Prostate gland (tissue), 2 donors: ENCODE measurements at regions not wholly inside any gene's neighbourhood (a gene's known extent, or its start where the extent isn't known, plus 50 kb on each side); places are given as distances from the start of the nearest gene placed in this dataset.

Experiments used
- DNase-seq: peaks from one replicate; pipeline ENCODE4 v3.0.0-alpha.2; 2019; ENCODE audit warnings: low spot score
- H3K27ac ChIP-seq, 2 donors: fragments of 200-600 bp; sonication (generic); 2 replicates each; pipeline ENCODE4 v1.5.1; 2017 to 2019
- H3K27me3 ChIP-seq: fragments of 200-600 bp; sonication (generic); replicated peaks from 2 replicates; pipeline ENCODE4 v1.5.1; 2019; ENCODE audit not compliant: insufficient read depth
- H3K36me3 ChIP-seq, 2 donors: fragments of 200-600 bp; sonication (generic); 1 replicate in 1 of 2; 2 replicates in 1 of 2; pipeline versions ENCODE4 v1.5.1 to v1.8.1; 2017 to 2019
- H3K4me1 ChIP-seq: fragments of 200-600 bp; sonication (generic); replicated peaks from 2 replicates; pipeline ENCODE4 v1.5.1; 2019
- H3K4me3 ChIP-seq, 2 donors: fragments of 200-600 bp; sonication (generic); 2 replicates each; pipeline ENCODE4 v1.5.1; 2017 to 2019
- H3K9me3 ChIP-seq: fragments of 200-600 bp; sonication (generic); 2 replicates; pipeline ENCODE4 v1.5.1; 2017
- CTCF ChIP-seq, 4 experiments: fragments of 200-600 bp in 2 of 4; fragments of 450-650 bp in 2 of 4; sonication (generic) in 2 of 4; IDR thresholded peaks; 1 replicate in 3 of 4; 2 replicates in 1 of 4; pipeline ENCODE4 v1.5.1; 2016 to 2019; ENCODE audit warnings: antibody characterized with exemption in 4 of 4, mild to moderate bottlenecking in 2 of 4, moderate library complexity in 2 of 4
- POLR2A ChIP-seq: fragments of 450-650 bp; IDR thresholded peaks from one replicate; pipeline ENCODE4 v1.6.1; 2016; ENCODE audit warnings: antibody characterized with exemption, mild to moderate bottlenecking
- POLR2AphosphoS5 ChIP-seq: sonication (generic); formaldehyde crosslinking; IDR thresholded peaks from one replicate; pipeline ENCODE4 v1.6.1; 2017; ENCODE audit warnings: antibody characterized with exemption
- whole genome bisulfite sequencing: methylation state at CpG from one replicate; pipeline ENCODE4 v1.1.5; 2018; 5-methylcytosine and 5-hydroxymethylcytosine counted together
- intact Hi-C: fragments of 100-400 bp; cut with DNase I; formaldehyde crosslinking; loops from one replicate; pipeline ENCODE4 v1.14.2; 2022

DNA sequence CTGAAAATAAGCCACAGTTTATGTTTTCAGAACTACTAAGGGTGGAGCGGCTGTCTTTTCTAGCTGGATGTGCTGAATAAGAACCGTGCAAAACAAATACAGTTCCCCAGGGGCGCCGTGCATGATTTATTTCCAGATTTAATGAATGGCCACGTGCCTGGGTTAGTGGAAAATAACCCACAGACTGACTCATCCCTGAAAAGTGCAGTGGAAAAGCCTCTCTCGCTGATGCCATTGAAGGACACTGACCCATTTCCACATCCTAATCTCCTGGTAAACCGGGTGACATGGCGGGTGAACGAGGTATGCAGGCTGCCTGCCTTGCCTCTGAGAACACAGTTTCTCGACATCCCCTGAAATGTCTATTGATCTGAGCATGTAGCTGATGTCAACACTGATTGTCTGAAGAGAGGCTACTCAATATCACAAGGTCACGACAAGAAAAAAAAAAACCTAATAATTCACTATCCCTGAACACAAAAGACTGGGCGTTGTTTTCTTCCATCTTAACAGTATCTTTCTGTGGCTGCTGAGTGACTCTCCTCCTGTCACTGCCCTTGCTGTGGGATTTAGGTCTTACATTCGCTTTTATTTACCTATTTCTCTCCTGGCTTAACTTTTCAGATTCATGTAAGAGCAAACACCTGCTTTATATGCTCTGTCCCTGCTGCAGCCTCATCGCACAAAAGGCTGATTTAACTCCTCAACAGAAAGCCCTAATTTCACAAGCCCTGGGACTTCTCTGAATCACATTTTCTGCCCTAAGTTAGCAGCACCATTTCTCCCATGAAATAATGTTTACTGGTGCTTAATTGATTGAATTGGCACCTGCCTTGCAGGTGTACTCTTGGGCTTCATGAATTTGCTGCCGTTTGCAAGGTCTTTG is 76.9 kb upstream of the SCOC start:
- DNase-seq = no peak
- Histone ChIP-seq H3K9me3 (no peaks in the 10 kb centered on the region), H3K4me1 (no peaks in the 10 kb centered on the region), H3K36me3 (no peaks in the 10 kb centered on the region), H3K4me3 (no peak overlapping the region), H3K27me3 (no peaks in the 10 kb centered on the region), H3K27ac (no peak overlapping the region)
- TF ChIP-seq POLR2AphosphoS5 (peak; percentile 40), POLR2A (no peak)
- 19% methylated on average over 15 of the region's 15 CpGs for WGBS
- intact Hi-C loops = loop anchor here (2.0 kb wide), 1 partner anchor 42 kb away; no protein-coding TSS in a partner anchor

DNA sequence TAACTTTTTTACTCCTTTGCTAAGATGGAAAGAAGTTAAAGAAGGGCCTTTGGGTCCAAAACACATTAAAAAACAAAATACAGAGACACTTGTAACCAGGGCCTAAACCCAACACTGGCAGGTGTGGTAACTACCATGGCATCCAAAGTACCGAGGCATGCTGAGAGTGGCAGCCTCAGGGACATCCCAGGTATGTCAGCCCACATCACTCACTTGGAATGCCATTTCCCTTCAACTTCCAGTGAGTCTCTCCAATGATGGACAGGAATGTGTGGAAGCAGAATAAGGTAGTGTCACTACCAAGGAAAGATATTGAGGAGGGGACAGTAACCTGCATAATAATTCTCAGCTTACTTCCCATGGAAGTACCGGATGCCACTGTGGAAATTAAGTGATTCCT is 79.5 kb upstream of the SCOC start:
- TF ChIP-seq POLR2AphosphoS5 (no peak), POLR2A (no peak), CTCF (IDR thresholded peaks at IDR 0.05) (no peak)
- Histone ChIP-seq H3K4me3 (no peak overlapping the region), H3K27me3 (no peaks in the 10 kb centered on the region), H3K9me3 (no peaks in the 10 kb centered on the region), H3K27ac (no peak overlapping the region), H3K4me1 (no peaks in the 10 kb centered on the region), H3K36me3 (no peaks in the 10 kb centered on the region)
- intact Hi-C loops = no loop called here
- DNase-seq = no peak
- WGBS = 100% methylated on average over 2 of the region's 2 CpGs

GRCh38 chr4:140291259-140291658 is 82.2 kb upstream of the SCOC start:
- WGBS = 93% methylated on average over 4 of the region's 4 CpGs
- TF ChIP-seq CTCF (IDR thresholded peaks at IDR 0.05) (no peak), POLR2AphosphoS5 (no peak)
- H3K4me1 ChIP-seq = no peaks in the 10 kb centered on the region
- no peak for DNase-seq
- no peaks in the 10 kb centered on the region for H3K9me3 ChIP-seq
- no peak overlapping the region for H3K4me3 ChIP-seq
- H3K27me3 ChIP-seq = no peaks in the 10 kb centered on the region
- intact Hi-C loops = no loop called here
- H3K27ac ChIP-seq = no peak overlapping the region
- no peaks in the 10 kb centered on the region for H3K36me3 ChIP-seq

GRCh38 chr4:140289486-140289885 is 84.0 kb upstream of the SCOC start:
- 90% methylated on average over 2 of the region's 2 CpGs for WGBS
- TF ChIP-seq CTCF (IDR thresholded peaks at IDR 0.05) = no peak
- no peak for TF ChIP-seq POLR2AphosphoS5
- TF ChIP-seq POLR2A = no peak
- H3K9me3 ChIP-seq = no peaks in the 10 kb centered on the region
- intact Hi-C loops = no loop called here
- no peaks in the 10 kb centered on the region for H3K4me1 ChIP-seq
- DNase-seq = no peak
- no peak overlapping the region for H3K4me3 ChIP-seq
- no peaks in the 10 kb centered on the region for H3K36me3 ChIP-seq
- no peak overlapping the region for H3K27ac ChIP-seq
- H3K27me3 ChIP-seq = no peaks in the 10 kb centered on the region

GRCh38 chr4:140286456-140286855 is 87.0 kb upstream of the SCOC start:
- intact Hi-C loops = no loop called here
- DNase-seq = no peak
- 74% methylated on average over 18 of the region's 18 CpGs for WGBS
- H3K4me3 ChIP-seq = no peak overlapping the region
- H3K27ac ChIP-seq = no peak overlapping the region
- H3K27me3 ChIP-seq = no peaks in the 10 kb centered on the region
- TF ChIP-seq CTCF (IDR thresholded peaks at IDR 0.05) (no peak), POLR2A (no peak), POLR2AphosphoS5 (no peak)
- no peaks in the 10 kb centered on the region for H3K9me3 ChIP-seq
- no peaks in the 10 kb centered on the region for H3K36me3 ChIP-seq
- H3K4me1 ChIP-seq = no peaks in the 10 kb centered on the region
